Fibroblast of peridontal ligament (primary cell): ENCODE measurements at regions not wholly inside any gene's neighbourhood (a gene's known extent, or its start where the extent isn't known, plus 50 kb on each side); places are given as distances from the start of the nearest gene placed in this dataset.

Source experiments
- DNase-seq: peaks from one replicate; pipeline ENCODE4 v3.0.0-alpha.2; 2010; ENCODE audit errors: extremely low read depth

- DNase-seq: no peak
Measured at GRCh38 chr14:65186951-65187350, 84.6 kb upstream of the MAX start.

- DNase-seq: no peak
Measured at GRCh38 chr14:65187421-65188049, 85.2 kb upstream of the MAX start.

GRCh38 chr14:65190312-65190711 lies 88.0 kb upstream of the MAX start:
- no peak for DNase-seq

GRCh38 chr14:65191716-65192115 lies 89.4 kb upstream of the MAX start:
- no peak for DNase-seq

- DNase-seq: no peak
Measured at GRCh38 chr14:65192686-65193085, 90.4 kb upstream of the MAX start.

GRCh38 chr14:65193916-65194590 lies 91.7 kb upstream of the MAX start:
- DNase-seq: no peak

- DNase-seq: no peak
Measured at GRCh38 chr14:65195042-65195719, 92.9 kb upstream of the MAX start.

GRCh38 chr14:65198346-65198745 lies 96.0 kb upstream of the MAX start:
- DNase-seq: no peak

- DNase-seq: no peak
Measured at GRCh38 chr14:65200454-65200853, 98.1 kb upstream of the MAX start.

- DNase-seq: peak; percentile 54
Measured at GRCh38 chr14:65203574-65203973, 101.3 kb upstream of the MAX start.

- no peak for DNase-seq
Measured at GRCh38 chr14:65204056-65204455, 101.7 kb upstream of the MAX start.

- DNase-seq: no peak
Measured at GRCh38 chr14:65206078-65206447, 103.7 kb upstream of the MAX start.

GRCh38 chr14:65206448-65207096 lies 104.3 kb upstream of the MAX start:
- peak; percentile 80 for DNase-seq

GRCh38 chr14:65208548-65208947 lies 106.2 kb upstream of the MAX start:
- DNase-seq: no peak

- DNase-seq: peak; percentile 21
Measured at GRCh38 chr14:65210118-65210821, 108.0 kb upstream of the MAX start.

GRCh38 chr14:65210822-65211182 lies 108.5 kb upstream of the MAX start:
- DNase-seq: peak; percentile 50

- DNase-seq: peak; percentile 81
Measured at GRCh38 chr14:65211341-65211987, 109.1 kb upstream of the MAX start.

- DNase-seq: peak; percentile 35
Measured at GRCh38 chr14:65213316-65213715, 111.0 kb upstream of the MAX start.

GRCh38 chr14:65214741-65215140 lies 112.4 kb upstream of the MAX start:
- DNase-seq: no peak

- DNase-seq: no peak
Measured at GRCh38 chr14:65219353-65219752, 117.0 kb upstream of the MAX start.

GRCh38 chr14:65222440-65222858 lies 120.1 kb upstream of the MAX start:
- DNase-seq: peak; percentile 78

- DNase-seq: no peak
Measured at GRCh38 chr14:65223636-65224035, 121.3 kb upstream of the MAX start.
